HEK293 (cell line): ENCODE measurements at regions not wholly inside any gene's neighbourhood (a gene's known extent, or its start where the extent isn't known, plus 50 kb on each side); places are given as distances from the start of the nearest gene placed in this dataset.

Experiments
- CTCF ChIA-PET: fragments of 350-600 bp; formaldehyde crosslinking; extraction: SDS; loops from one replicate; lab custom pipeline; 2021; ENCODE audit warnings: antibody characterized with exemption; lab: Yijun Ruan, JAX
- POLR2A ChIA-PET: fragments of 300-600 bp; formaldehyde crosslinking; extraction: SDS; loops from one replicate; lab custom pipeline; 2020; ENCODE audit warnings: antibody characterized with exemption, inconsistent platforms; lab: Yijun Ruan, JAX
- H3K27ac ChIP-seq: fragments of 200-500 bp; sonication (Bioruptor generic); 2 replicates; pipeline ENCODE4 v1.5.1; 2014; ENCODE audit warnings: low read depth, low read length, control low read depth, inconsistent platforms; ENCODE audit errors: extremely low read depth
- H3K36me3 ChIP-seq, 2 experiments: fragments of 200-500 bp in 1 of 2; sonication (Bioruptor generic) in 1 of 2; 1 replicate in 1 of 2; 2 replicates in 1 of 2; pipeline ENCODE4 v1.5.1; 2014 to 2017; ENCODE audit warnings: inconsistent platforms in 2 of 2, low read length in 2 of 2; ENCODE audit not compliant: control insufficient read depth in 2 of 2, insufficient read depth in 1 of 2
- H3K4me1 ChIP-seq: fragments of 200-500 bp; sonication (Bioruptor generic); 2 replicates; pipeline ENCODE4 v1.5.1; 2014; ENCODE audit warnings: mild to moderate bottlenecking, low read length, inconsistent platforms; ENCODE audit not compliant: control insufficient read depth, insufficient read depth
- H3K4me3 ChIP-seq: 2 replicates; pipeline ENCODE4 v1.5.1; 2011; ENCODE audit warnings: low read depth, mild to moderate bottlenecking, control low read depth, low read length, moderate library complexity
- H3K9me3 ChIP-seq: fragments of 200-500 bp; sonication (Bioruptor generic); 2 replicates; pipeline ENCODE4 v1.5.1; 2014; ENCODE audit warnings: low read depth, low read length, inconsistent platforms; ENCODE audit not compliant: control insufficient read depth, insufficient read depth
- GLI2 ChIP-seq: fragments of 450-650 bp; formaldehyde crosslinking; IDR thresholded peaks from 2 replicates; pipeline ENCODE4; 2017; ENCODE audit warnings: missing biosample characterization, missing genetic modification characterization, low read depth, borderline replicate concordance
- SP3 ChIP-seq: fragments of 450-650 bp; formaldehyde crosslinking; IDR thresholded peaks from 2 replicates; pipeline ENCODE4 v1.5.1; 2016; ENCODE audit warnings: missing biosample characterization, missing genetic modification characterization
- ZBTB17 ChIP-seq: fragments of 450-650 bp; formaldehyde crosslinking; IDR thresholded peaks from 2 replicates; pipeline ENCODE4 v1.5.1; 2016; ENCODE audit warnings: missing biosample characterization, missing genetic modification characterization
- ZFP3 ChIP-seq: fragments of 450-650 bp; formaldehyde crosslinking; IDR thresholded peaks from 2 replicates; pipeline ENCODE4 v1.5.1; 2016; ENCODE audit warnings: low read depth, missing biosample characterization, missing genetic modification characterization
- ZFP69B ChIP-seq: fragments of 450-650 bp; formaldehyde crosslinking; IDR thresholded peaks from 2 replicates; pipeline ENCODE4 v1.5.1; 2016; ENCODE audit warnings: missing biosample characterization, missing genetic modification characterization
- ZNF155 ChIP-seq: fragments of 450-650 bp; formaldehyde crosslinking; IDR thresholded peaks from 2 replicates; pipeline ENCODE4 v1.5.1; 2016; ENCODE audit warnings: missing biosample characterization, missing genetic modification characterization
- ZNF274 ChIP-seq, 2 experiments: fragments of 200-500 bp in 1 of 2; fragments of 450-650 bp in 1 of 2; sonication (Bioruptor generic) in 1 of 2; formaldehyde crosslinking in 1 of 2; IDR thresholded peaks; 2 replicates each; pipeline versions ENCODE4 v1.5.1 to v1.6.1; 2014 to 2016; ENCODE audit warnings: borderline replicate concordance in 1 of 2, inconsistent platforms in 1 of 2, low read length in 1 of 2, missing biosample characterization in 1 of 2, missing genetic modification characterization in 1 of 2
- ZNF324 ChIP-seq: fragments of 450-650 bp; formaldehyde crosslinking; IDR thresholded peaks from 2 replicates; pipeline ENCODE4 v1.5.1; 2016; ENCODE audit warnings: missing biosample characterization, missing genetic modification characterization
- ZNF335 ChIP-seq: fragments of 450-650 bp; formaldehyde crosslinking; conservative IDR thresholded peaks from 2 replicates; pipeline ENCODE4 v1.5.1; 2016; ENCODE audit warnings: missing biosample characterization, missing genetic modification characterization
- ZNF354C ChIP-seq: fragments of 450-650 bp; formaldehyde crosslinking; IDR thresholded peaks from 2 replicates; pipeline ENCODE4 v1.5.1; 2016; ENCODE audit warnings: missing biosample characterization, missing genetic modification characterization, low read depth, borderline replicate concordance
- ZNF37A ChIP-seq: fragments of 450-650 bp; IDR thresholded peaks from 2 replicates; pipeline ENCODE4 v1.5.1; 2018; ENCODE audit warnings: missing biosample characterization, missing genetic modification characterization
- ZNF48 ChIP-seq: fragments of 450-650 bp; formaldehyde crosslinking; IDR thresholded peaks from 2 replicates; pipeline ENCODE4 v1.5.1; 2016; ENCODE audit warnings: missing biosample characterization, missing genetic modification characterization
- ZNF529 ChIP-seq: fragments of 450-650 bp; formaldehyde crosslinking; IDR thresholded peaks from 2 replicates; pipeline ENCODE4 v1.5.1; 2017; ENCODE audit warnings: missing genetic modification characterization, missing biosample characterization; ENCODE audit not compliant: insufficient replicate concordance
- ZNF561 ChIP-seq: fragments of 450-650 bp; IDR thresholded peaks from 2 replicates; pipeline ENCODE4 v1.5.1; 2018; ENCODE audit warnings: missing biosample characterization, missing genetic modification characterization, borderline replicate concordance
- ZNF621 ChIP-seq: fragments of 450-650 bp; formaldehyde crosslinking; IDR thresholded peaks from 2 replicates; pipeline ENCODE4 v1.5.1; 2017; ENCODE audit warnings: missing biosample characterization, missing genetic modification characterization
- ZNF660 ChIP-seq: fragments of 450-650 bp; IDR thresholded peaks from 2 replicates; pipeline ENCODE4 v1.5.1; 2018; ENCODE audit warnings: missing biosample characterization, mild to moderate bottlenecking, missing genetic modification characterization
- ZNF707 ChIP-seq: fragments of 450-650 bp; formaldehyde crosslinking; IDR thresholded peaks from 2 replicates; pipeline ENCODE4 v1.5.1; 2016; ENCODE audit warnings: missing biosample characterization, missing genetic modification characterization
- TF ChIP-seq, protein P1 (sequence below): fragments of 450-650 bp; formaldehyde crosslinking; IDR thresholded peaks from 2 replicates; pipeline ENCODE4 v1.5.1; 2016; ENCODE audit warnings: missing biosample characterization, missing genetic modification characterization
- TF ChIP-seq, protein P2 (sequence below): fragments of 450-650 bp; formaldehyde crosslinking; conservative IDR thresholded peaks from 2 replicates; pipeline ENCODE4 v1.5.1; 2016; ENCODE audit warnings: low read depth, missing biosample characterization, missing genetic modification characterization
- TF ChIP-seq, protein P3 (sequence below): fragments of 450-650 bp; formaldehyde crosslinking; IDR thresholded peaks from 2 replicates; pipeline ENCODE4 v1.5.1; 2016; ENCODE audit warnings: missing biosample characterization, missing genetic modification characterization

DNA sequence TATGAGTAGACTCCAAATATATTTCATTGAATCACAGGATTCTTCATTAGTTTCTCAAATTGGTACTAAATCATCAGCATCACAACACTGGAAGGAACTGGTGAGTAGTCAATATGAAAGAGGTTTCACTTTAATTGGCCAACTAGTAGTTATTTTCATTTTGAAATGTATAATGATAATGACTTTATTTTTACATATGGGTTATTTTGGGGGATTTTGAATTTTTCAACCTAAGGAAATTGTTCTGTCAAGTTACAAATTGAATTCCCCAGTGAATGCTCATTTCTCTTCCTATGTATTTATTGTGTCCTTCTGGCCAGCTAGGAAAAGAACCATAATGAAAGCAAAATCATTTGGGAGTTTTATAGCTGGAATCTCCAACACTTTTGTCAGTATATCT lies 174.2 kb upstream of the ATP2B1 start:
- ChIA-PET POLR2A (no interaction called here), CTCF (no interaction called here)
- TF ChIP-seq ZNF274 (IDR thresholded peaks at IDR 0.05; ENCODE audit: low read length) (no peak), ZNF274 (tag by site-specific recombination; IDR thresholded peaks at IDR 0.05; ENCODE audit: borderline replicate concordance) (no peak), ZNF707 (tag by site-specific recombination) (no peak), ZFP3 (tag by site-specific recombination) (no peak), GLI2 (tag by site-specific recombination) (no peak), ZNF155 (tag by site-specific recombination) (no peak), ZBTB17 (tag by site-specific recombination) (no peak), ZNF37A (tag by site-specific recombination) (no peak), ZNF529 (tag by site-specific recombination) (no peak), ZNF324 (no peak), ZNF621 (no peak)
- TF ChIP-seq, protein P1, sequence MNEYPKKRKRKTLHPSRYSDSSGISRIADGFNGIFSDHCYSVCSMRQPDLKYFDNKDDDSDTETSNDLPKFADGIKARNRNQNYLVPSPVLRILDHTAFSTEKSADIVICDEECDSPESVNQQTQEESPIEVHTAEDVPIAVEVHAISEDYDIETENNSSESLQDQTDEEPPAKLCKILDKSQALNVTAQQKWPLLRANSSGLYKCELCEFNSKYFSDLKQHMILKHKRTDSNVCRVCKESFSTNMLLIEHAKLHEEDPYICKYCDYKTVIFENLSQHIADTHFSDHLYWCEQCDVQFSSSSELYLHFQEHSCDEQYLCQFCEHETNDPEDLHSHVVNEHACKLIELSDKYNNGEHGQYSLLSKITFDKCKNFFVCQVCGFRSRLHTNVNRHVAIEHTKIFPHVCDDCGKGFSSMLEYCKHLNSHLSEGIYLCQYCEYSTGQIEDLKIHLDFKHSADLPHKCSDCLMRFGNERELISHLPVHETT (tag by site-specific recombination), result no peak
- TF ChIP-seq, protein P2, sequence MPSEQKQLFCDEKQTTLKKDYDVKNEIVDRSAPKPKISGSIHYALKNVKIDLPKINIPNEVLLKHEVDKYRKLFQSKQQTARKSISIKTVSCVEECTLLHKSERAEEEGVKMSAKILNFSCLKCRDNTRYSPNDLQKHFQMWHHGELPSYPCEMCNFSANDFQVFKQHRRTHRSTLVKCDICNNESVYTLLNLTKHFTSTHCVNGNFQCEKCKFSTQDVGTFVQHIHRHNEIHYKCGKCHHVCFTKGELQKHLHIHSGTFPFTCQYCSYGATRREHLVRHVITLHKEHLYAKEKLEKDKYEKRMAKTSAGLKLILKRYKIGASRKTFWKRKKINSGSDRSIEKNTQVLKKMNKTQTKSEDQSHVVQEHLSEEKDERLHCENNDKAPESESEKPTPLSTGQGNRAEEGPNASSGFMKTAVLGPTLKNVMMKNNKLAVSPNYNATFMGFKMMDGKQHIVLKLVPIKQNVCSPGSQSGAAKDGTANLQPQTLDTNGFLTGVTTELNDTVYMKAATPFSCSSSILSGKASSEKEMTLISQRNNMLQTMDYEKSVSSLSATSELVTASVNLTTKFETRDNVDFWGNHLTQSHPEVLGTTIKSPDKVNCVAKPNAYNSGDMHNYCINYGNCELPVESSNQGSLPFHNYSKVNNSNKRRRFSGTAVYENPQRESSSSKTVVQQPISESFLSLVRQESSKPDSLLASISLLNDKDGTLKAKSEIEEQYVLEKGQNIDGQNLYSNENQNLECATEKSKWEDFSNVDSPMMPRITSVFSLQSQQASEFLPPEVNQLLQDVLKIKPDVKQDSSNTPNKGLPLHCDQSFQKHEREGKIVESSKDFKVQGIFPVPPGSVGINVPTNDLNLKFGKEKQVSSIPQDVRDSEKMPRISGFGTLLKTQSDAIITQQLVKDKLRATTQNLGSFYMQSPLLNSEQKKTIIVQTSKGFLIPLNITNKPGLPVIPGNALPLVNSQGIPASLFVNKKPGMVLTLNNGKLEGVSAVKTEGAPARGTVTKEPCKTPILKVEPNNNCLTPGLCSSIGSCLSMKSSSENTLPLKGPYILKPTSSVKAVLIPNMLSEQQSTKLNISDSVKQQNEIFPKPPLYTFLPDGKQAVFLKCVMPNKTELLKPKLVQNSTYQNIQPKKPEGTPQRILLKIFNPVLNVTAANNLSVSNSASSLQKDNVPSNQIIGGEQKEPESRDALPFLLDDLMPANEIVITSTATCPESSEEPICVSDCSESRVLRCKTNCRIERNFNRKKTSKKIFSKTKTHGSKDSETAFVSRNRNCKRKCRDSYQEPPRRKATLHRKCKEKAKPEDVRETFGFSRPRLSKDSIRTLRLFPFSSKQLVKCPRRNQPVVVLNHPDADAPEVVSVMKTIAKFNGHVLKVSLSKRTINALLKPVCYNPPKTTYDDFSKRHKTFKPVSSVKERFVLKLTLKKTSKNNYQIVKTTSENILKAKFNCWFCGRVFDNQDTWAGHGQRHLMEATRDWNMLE (tag by site-specific recombination), result no peak
- Histone ChIP-seq H3K36me3 (no peaks in the 10 kb centered on the region), H3K27ac (no peak overlapping the region), H3K9me3 (no peaks in the 10 kb centered on the region), H3K4me1 (peaks cover 19% of the 10 kb centered on the region), H3K4me3 (no peak overlapping the region)

DNA sequence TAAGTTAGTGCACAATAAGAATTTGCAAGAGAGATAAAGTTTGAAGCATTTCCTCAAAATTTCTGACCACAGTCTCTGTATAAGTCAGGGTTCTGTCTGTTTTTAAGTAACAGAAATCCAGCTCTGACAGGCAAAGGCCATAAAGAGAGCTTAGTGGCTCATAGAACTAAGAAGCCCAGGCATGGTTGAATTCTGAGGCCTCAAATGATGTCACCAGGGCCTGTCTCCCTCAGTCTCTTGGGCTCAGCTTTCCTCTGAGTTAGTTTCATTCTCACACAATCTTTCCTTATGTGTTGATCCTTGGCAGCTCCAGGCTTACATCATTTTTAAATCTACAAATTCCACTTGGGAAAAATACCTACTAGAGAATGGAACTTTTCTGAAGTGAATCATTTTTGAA lies 173.4 kb upstream of the ATP2B1 start:
- H3K4me1 ChIP-seq, result peaks cover 19% of the 10 kb centered on the region
- H3K9me3 ChIP-seq, result no peaks in the 10 kb centered on the region
- ChIA-PET POLR2A (no interaction called here), CTCF (no interaction called here)
- no peaks in the 10 kb centered on the region for H3K36me3 ChIP-seq
- H3K27ac ChIP-seq, result no peak overlapping the region
- H3K4me3 ChIP-seq, result no peak overlapping the region
- TF ChIP-seq, protein P2 (tag by site-specific recombination), result 0 out of 2 replicates have a peak, but pooled peaks have one; percentile 10
- TF ChIP-seq ZNF354C (tag by site-specific recombination) (no peak), ZFP69B (tag by site-specific recombination) (no peak), SP3 (tag by site-specific recombination) (no peak), ZNF561 (0 out of 2 replicates have a peak, but pooled peaks have one; percentile 33), ZNF660 (tag by site-specific recombination) (0 out of 2 replicates have a peak, but pooled peaks have one; percentile 50), ZNF335 (tag by site-specific recombination) (peak; percentile 29; the same call in 1 of the 2 replicates), ZNF48 (no peak)
- TF ChIP-seq, protein P3, sequence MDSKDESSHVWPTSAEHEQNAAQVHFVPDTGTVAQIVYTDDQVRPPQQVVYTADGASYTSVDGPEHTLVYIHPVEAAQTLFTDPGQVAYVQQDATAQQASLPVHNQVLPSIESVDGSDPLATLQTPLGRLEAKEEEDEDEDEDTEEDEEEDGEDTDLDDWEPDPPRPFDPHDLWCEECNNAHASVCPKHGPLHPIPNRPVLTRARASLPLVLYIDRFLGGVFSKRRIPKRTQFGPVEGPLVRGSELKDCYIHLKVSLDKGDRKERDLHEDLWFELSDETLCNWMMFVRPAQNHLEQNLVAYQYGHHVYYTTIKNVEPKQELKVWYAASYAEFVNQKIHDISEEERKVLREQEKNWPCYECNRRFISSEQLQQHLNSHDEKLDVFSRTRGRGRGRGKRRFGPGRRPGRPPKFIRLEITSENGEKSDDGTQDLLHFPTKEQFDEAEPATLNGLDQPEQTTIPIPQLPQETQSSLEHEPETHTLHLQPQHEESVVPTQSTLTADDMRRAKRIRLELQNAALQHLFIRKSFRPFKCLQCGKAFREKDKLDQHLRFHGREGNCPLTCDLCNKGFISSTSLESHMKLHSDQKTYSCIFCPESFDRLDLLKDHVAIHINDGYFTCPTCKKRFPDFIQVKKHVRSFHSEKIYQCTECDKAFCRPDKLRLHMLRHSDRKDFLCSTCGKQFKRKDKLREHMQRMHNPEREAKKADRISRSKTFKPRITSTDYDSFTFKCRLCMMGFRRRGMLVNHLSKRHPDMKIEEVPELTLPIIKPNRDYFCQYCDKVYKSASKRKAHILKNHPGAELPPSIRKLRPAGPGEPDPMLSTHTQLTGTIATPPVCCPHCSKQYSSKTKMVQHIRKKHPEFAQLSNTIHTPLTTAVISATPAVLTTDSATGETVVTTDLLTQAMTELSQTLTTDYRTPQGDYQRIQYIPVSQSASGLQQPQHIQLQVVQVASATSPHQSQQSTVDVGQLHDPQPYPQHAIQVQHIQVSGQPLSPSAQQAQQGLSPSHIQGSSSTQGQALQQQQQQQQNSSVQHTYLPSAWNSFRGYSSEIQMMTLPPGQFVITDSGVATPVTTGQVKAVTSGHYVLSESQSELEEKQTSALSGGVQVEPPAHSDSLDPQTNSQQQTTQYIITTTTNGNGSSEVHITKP (tag by site-specific recombination), result 0 out of 2 replicates have a peak, but pooled peaks have one; percentile 13
